K562 (cell line): ENCODE measurements at regions not wholly inside any gene's neighbourhood (a gene's known extent, or its start where the extent isn't known, plus 50 kb on each side); places are given as distances from the start of the nearest gene placed in this dataset.

Experiments used
- E2F8 ChIP-seq: fragments of 450-650 bp; IDR thresholded peaks from 2 replicates; pipeline ENCODE4 v1.7.1; 2018; ENCODE audit warnings: mild to moderate bottlenecking, low read depth; ENCODE audit not compliant: partially characterized antibody
- E4F1 ChIP-seq: fragments of 250-450 bp; sonication (Bioruptor Pico); IDR thresholded peaks from 2 replicates; pipeline ENCODE4 v1.5.0; 2021; ENCODE audit warnings: mild to moderate bottlenecking, borderline replicate concordance
- KDM2B ChIP-seq: fragments of 250-450 bp; sonication (Bioruptor Pico); IDR thresholded peaks from 2 replicates; pipeline ENCODE4 v1.8.0; 2021; ENCODE audit warnings: mild to moderate bottlenecking, moderate library complexity
- PML ChIP-seq: IDR thresholded peaks from 2 replicates; pipeline ENCODE4 v1.6.1; 2012; ENCODE audit warnings: low read length, inconsistent platforms
- USF2 ChIP-seq: sonication (generic); formaldehyde crosslinking; IDR thresholded peaks from 2 replicates; pipeline ENCODE4 v1.5.0; 2020; ENCODE audit warnings: missing genetic modification reagents
- ZNF12 ChIP-seq: sonication (generic); formaldehyde crosslinking; IDR thresholded peaks from 2 replicates; pipeline ENCODE4 v1.4.0; 2020; ENCODE audit warnings: mild to moderate bottlenecking, missing genetic modification reagents

- TF ChIP-seq E2F8: no peak
- no peak for TF ChIP-seq KDM2B
- no peak for TF ChIP-seq USF2 (CRISPR knock-in tag)
- no peak for TF ChIP-seq PML
- TF ChIP-seq E4F1 (CRISPR knock-in tag): no peak
- no peak for TF ChIP-seq ZNF12 (CRISPR knock-in tag)
Measured at GRCh38 chr2:100673115-100673514, 110.3 kb downstream of the PDCL3 start (continued).
